ENCODE measurements at regions not wholly inside any gene's neighbourhood (a gene's known extent, or its start where the extent isn't known, plus 50 kb on each side); places are given as distances from the start of the nearest gene placed in this dataset.
"Not testable (repeated sequence)": the region's sequence is repeated elsewhere in the genome, so short reads cannot be mapped to it uniquely, and the experiment has no call there.

DNA sequence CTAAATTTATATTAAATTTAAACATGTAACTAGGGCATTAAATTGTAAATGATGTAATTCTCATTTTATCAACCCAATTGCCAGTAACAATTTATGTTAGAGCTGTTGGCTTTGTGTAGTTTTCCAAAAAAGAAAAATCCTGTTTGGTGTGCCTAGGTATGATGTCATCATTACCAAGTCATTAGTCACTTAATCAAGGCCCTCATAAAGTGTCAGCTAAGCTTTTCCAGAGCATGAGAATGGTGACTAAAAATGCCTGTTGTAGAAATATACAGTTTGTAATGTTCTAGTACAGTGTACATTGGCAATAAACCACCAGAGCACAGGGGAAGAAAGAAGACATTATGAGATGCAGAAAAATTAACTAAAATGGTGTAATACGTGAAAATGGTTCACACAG is 593.8 kb upstream of the ANKRD30A start:
- ChIA-PET RAD21 (ENCODE audit: unreplicated experiment) (no interaction called here), CTCF (interaction anchor here (0.7 kb wide), 1 partner anchor 196 kb away, joined by 4 read pairs; no protein-coding TSS in a partner anchor), POLR2A (no interaction called here), SMC1A (ENCODE audit: uncharacterized antibody, unreplicated experiment) (no interaction called here)
- Histone ChIP-seq H3K9me3 (replicated peaks; ENCODE audit: control insufficient read depth, insufficient read depth, low read length) (no peaks in the 10 kb centered on the region), H3K9ac (ENCODE audit: control insufficient read depth, insufficient read depth, low read length) (no peak overlapping the region), H4K20me1 (ENCODE audit: control insufficient read depth, insufficient read depth) (no peaks in the 10 kb centered on the region), H3K4me1 (ENCODE audit: control insufficient read depth, insufficient read depth, low read length) (no peaks in the 10 kb centered on the region), H3K79me2 (ENCODE audit: control insufficient read depth, insufficient read depth, low read length) (no peaks in the 10 kb centered on the region), H3K27me3 (replicated peaks in 1 of 2; ENCODE audit: control insufficient read depth in 2 of 2, insufficient read depth in 2 of 2, low read length in 1 of 2) (no peaks in the 10 kb centered on the region), H3K4me3 (no peak overlapping the region), H3K4me2 (ENCODE audit: control insufficient read depth, insufficient read depth) (no peak overlapping the region), H3K27ac (ENCODE audit: control insufficient read depth, insufficient read depth) (no peak overlapping the region), H2AFZ (ENCODE audit: control insufficient read depth, low read depth, low read length) (no peak overlapping the region), H3K36me3 (ENCODE audit: control insufficient read depth in 2 of 2, insufficient read depth in 2 of 2, low read length in 1 of 2) (no peaks in the 10 kb centered on the region)
- TF ChIP-seq NRF1 (conservative IDR thresholded peaks at IDR 0.05; ENCODE audit: low read depth, low read length) (no peak), ZNF24 (IDR thresholded peaks at IDR 0.05) (no peak), FOS (IDR thresholded peaks at IDR 0.05; ENCODE audit: borderline replicate concordance, extremely low read depth, insufficient read length) (no peak), NR2C1 (IDR thresholded peaks at IDR 0.05) (no peak)
- TF ChIP-seq, protein P1, sequence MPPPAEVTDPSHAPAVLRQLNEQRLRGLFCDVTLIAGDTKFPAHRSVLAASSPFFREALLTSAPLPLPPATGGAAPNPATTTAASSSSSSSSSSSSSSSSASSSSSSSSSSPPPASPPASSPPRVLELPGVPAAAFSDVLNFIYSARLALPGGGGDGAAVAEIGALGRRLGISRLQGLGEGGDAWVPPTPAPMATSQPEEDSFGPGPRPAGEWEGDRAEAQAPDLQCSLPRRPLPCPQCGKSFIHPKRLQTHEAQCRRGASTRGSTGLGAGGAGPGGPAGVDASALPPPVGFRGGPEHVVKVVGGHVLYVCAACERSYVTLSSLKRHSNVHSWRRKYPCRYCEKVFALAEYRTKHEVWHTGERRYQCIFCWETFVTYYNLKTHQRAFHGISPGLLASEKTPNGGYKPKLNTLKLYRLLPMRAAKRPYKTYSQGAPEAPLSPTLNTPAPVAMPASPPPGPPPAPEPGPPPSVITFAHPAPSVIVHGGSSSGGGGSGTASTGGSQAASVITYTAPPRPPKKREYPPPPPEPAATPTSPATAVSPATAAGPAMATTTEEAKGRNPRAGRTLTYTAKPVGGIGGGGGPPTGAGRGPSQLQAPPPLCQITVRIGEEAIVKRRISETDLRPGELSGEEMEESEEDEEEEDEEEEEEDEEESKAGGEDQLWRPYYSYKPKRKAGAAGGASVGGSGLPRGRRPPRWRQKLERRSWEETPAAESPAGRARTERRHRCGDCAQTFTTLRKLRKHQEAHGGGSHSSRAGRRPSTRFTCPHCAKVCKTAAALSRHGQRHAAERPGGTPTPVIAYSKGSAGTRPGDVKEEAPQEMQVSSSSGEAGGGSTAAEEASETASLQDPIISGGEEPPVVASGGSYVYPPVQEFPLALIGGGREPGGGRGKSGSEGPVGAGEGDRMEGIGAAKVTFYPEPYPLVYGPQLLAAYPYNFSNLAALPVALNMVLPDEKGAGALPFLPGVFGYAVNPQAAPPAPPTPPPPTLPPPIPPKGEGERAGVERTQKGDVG (CRISPR knock-in tag; IDR thresholded peaks at IDR 0.05), result no peak
- 15% methylated on average over 1 of the region's 1 CpG for WGBS (ENCODE audit: insufficient coverage, insufficient replicate concordance, low lambda C conversion rate, missing lambda C conversion rate)
- in situ Hi-C loops (cut with MboI) (no loop called here), intact Hi-C loops (cut with micrococcal nuclease; ENCODE audit: unreplicated experiment) (no loop called here)
- ATAC-seq, result no peak
- no peak for FAIRE-seq
- no TSS peak for BruUV-seq (replicated peaks)
- DNase-seq (ENCODE audit: low read depth, low spot score), result no peak

DNA sequence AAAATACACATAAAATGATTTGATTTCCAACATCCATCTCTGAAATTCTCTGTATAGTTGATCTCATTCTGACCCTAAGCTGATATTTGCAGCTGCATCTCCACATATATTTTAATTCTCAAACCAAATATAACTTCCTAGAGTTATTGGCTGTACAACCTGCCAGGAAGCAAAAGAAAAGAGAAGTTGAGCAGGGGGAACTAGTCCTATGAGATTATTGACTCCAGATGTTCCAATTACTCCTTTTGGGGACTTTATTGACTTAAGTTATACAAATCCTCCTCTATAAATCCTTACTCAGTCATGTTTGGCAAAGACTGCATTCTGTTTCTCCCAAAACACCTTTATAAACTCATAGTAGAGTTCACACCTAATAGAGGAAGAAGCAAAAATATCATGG is 599.4 kb upstream of the ANKRD30A start:
- H3K4me3 ChIP-seq, result no peak overlapping the region
- SMC1A ChIA-PET (ENCODE audit: uncharacterized antibody, unreplicated experiment), result no interaction called here
- H3K9ac ChIP-seq (ENCODE audit: control insufficient read depth, insufficient read depth, low read length), result no peak overlapping the region
- no peaks in the 10 kb centered on the region for H3K36me3 ChIP-seq (ENCODE audit: control insufficient read depth in 2 of 2, insufficient read depth in 2 of 2, low read length in 1 of 2)
- in situ Hi-C loops (cut with MboI) (no loop called here), intact Hi-C loops (cut with micrococcal nuclease; ENCODE audit: unreplicated experiment) (no loop called here)
- BruUV-seq (replicated peaks), result no TSS peak
- H3K79me2 ChIP-seq (ENCODE audit: control insufficient read depth, insufficient read depth, low read length), result no peaks in the 10 kb centered on the region
- H3K27me3 ChIP-seq (replicated peaks in 1 of 2; ENCODE audit: control insufficient read depth in 2 of 2, insufficient read depth in 2 of 2, low read length in 1 of 2), result no peaks in the 10 kb centered on the region
- FAIRE-seq, result no peak
- POLR2A ChIA-PET, result no interaction called here
- no peaks in the 10 kb centered on the region for H4K20me1 ChIP-seq (ENCODE audit: control insufficient read depth, insufficient read depth)
- no peaks in the 10 kb centered on the region for H3K9me3 ChIP-seq (replicated peaks; ENCODE audit: control insufficient read depth, insufficient read depth, low read length)
- no peak overlapping the region for H3K4me2 ChIP-seq (ENCODE audit: control insufficient read depth, insufficient read depth)
- H2AFZ ChIP-seq (ENCODE audit: control insufficient read depth, low read depth, low read length), result no peak overlapping the region
- ATAC-seq, result no peak
- RAD21 ChIA-PET (ENCODE audit: unreplicated experiment), result no interaction called here
- CTCF ChIA-PET, result no interaction called here
- no peak overlapping the region for H3K27ac ChIP-seq (ENCODE audit: control insufficient read depth, insufficient read depth)
- no peaks in the 10 kb centered on the region for H3K4me1 ChIP-seq (ENCODE audit: control insufficient read depth, insufficient read depth, low read length)
- DNase-seq (ENCODE audit: low read depth, low spot score), result no peak
- TF ChIP-seq ZZZ3 (IDR thresholded peaks at IDR 0.05; ENCODE audit: control insufficient read depth, insufficient read length, low read depth) (no peak), NBN (IDR thresholded peaks at IDR 0.05) (no peak), SMAD1 (IDR thresholded peaks at IDR 0.05; ENCODE audit: low read depth, partially characterized antibody) (no peak)
- TF ChIP-seq, protein P2, sequence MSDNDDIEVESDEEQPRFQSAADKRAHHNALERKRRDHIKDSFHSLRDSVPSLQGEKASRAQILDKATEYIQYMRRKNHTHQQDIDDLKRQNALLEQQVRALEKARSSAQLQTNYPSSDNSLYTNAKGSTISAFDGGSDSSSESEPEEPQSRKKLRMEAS (IDR thresholded peaks at IDR 0.05; ENCODE audit: low read depth, low read length), result no peak

DNA sequence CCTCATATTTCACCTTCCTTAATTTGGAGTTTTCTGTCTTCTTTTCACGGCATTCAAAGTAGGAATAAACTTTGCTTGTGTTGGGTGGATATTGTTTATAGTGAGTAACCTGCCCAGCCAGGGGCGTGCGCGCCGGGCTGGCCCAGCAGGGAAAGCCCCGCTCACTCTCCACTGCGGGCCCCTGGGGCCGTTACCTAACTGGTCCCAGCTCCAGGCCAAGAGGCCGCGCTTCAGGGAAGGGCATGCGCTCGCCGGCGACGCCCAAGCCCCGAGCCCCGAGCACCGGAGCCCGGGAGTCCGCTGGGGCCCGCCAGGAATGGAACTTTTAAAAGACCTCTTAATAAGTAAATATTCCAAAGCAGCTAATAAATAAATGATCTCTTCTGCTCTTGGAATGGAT is 601.3 kb upstream of the ANKRD30A start:
- WGBS (ENCODE audit: insufficient coverage, insufficient replicate concordance, low lambda C conversion rate, missing lambda C conversion rate), result 50% methylated on average over 21 of the region's 21 CpGs
- intact Hi-C loops (cut with micrococcal nuclease; ENCODE audit: unreplicated experiment); RAD21 ChIA-PET (ENCODE audit: unreplicated experiment); BruUV-seq (replicated peaks); H2AFZ ChIP-seq (ENCODE audit: control insufficient read depth, low read depth, low read length); H3K4me1 ChIP-seq (ENCODE audit: control insufficient read depth, insufficient read depth, low read length); H3K4me2 ChIP-seq (ENCODE audit: control insufficient read depth, insufficient read depth); H3K36me3 ChIP-seq (ENCODE audit: control insufficient read depth in 2 of 2, insufficient read depth in 2 of 2, low read length in 1 of 2); CTCF ChIA-PET; H3K9me3 ChIP-seq (replicated peaks; ENCODE audit: control insufficient read depth, insufficient read depth, low read length); H3K9ac ChIP-seq (ENCODE audit: control insufficient read depth, insufficient read depth, low read length); H3K79me2 ChIP-seq (ENCODE audit: control insufficient read depth, insufficient read depth, low read length); in situ Hi-C loops (cut with MboI); SMC1A ChIA-PET (ENCODE audit: uncharacterized antibody, unreplicated experiment); FAIRE-seq; DNase-seq (ENCODE audit: low read depth, low spot score); POLR2A ChIA-PET; H3K4me3 ChIP-seq; H4K20me1 ChIP-seq (ENCODE audit: control insufficient read depth, insufficient read depth); H3K27me3 ChIP-seq (replicated peaks in 1 of 2; ENCODE audit: control insufficient read depth in 2 of 2, insufficient read depth in 2 of 2, low read length in 1 of 2); ATAC-seq; H3K27ac ChIP-seq (ENCODE audit: control insufficient read depth, insufficient read depth): not testable (repeated sequence)
